ENCODE measurements at regions not wholly inside any gene's neighbourhood (a gene's known extent, or its start where the extent isn't known, plus 50 kb on each side); places are given as distances from the start of the nearest gene placed in this dataset.

DNA sequence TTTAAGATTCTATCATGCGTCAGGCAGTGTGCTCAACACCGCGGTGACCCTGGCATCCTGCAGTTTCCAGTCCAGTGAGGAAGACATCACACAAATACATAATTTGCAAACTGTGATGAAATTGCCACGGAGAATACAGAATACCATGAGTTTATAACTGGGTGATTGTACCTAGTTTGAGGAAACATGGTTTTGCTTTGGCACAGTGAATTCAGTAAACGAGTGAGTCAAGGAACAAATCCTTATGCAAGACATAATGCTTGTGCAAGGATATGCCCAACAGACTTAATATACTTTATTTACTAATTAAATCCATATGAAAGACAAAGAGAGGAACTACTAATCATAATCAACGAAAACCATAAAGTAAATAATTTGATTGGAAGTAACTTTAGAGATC lies 311.8 kb upstream of the TMTC1 start:
- Mint-ChIP-seq H3K36me3 (no peaks in the 10 kb centered on the region), H3K27ac (no peak overlapping the region), H3K9me3 (peaks cover 0 to 10% (median 3%) of the 10 kb centered on the region in 7 donors), H3K4me1 (no peaks in the 10 kb centered on the region), H3K27me3 (ENCODE audit: low read depth in 3 of 3) (peaks cover 0 to 2% (median 1%) of the 10 kb centered on the region in 3 donors), H3K4me3 (no peak overlapping the region)
- TF ChIP-seq CTCF (IDR thresholded peaks at IDR 0.05): no peak
- H3K27ac ChIP-seq (ENCODE audit: low read depth in 1 of 2, low read length in 2 of 2): no peak overlapping the region
- no peaks in the 10 kb centered on the region for H3K36me3 ChIP-seq (replicated peaks in 1 of 2; ENCODE audit: control insufficient read depth in 1 of 2, insufficient read depth in 2 of 2, low read length in 2 of 2)
- H3K79me2 ChIP-seq (ENCODE audit: insufficient read depth, low read length): no peaks in the 10 kb centered on the region
- no peak for DNase-seq
- no peaks in the 10 kb centered on the region for H3K27me3 ChIP-seq (ENCODE audit: control insufficient read depth in 2 of 2, insufficient read depth in 2 of 2, low read length in 2 of 2)
- H4K20me1 ChIP-seq (ENCODE audit: insufficient read depth, low read length): no peaks in the 10 kb centered on the region
- WGBS (ENCODE audit: insufficient coverage): no CpG with 5 or more reads among the region's 6 CpGs
- intact Hi-C loops (cut with micrococcal nuclease): no loop called here
- H3K9ac ChIP-seq (ENCODE audit: insufficient read depth, low read length, poor library complexity, severe bottlenecking): no peak overlapping the region
- no peak overlapping the region for H3K4me3 ChIP-seq (replicated peaks in 1 of 3; ENCODE audit: low read depth in 2 of 3, low read length in 3 of 3)
- H2AFZ ChIP-seq (ENCODE audit: insufficient read depth, low read depth, low read length, poor library complexity, severe bottlenecking): no peak overlapping the region
- H3K4me1 ChIP-seq (ENCODE audit: control insufficient read depth in 1 of 2, insufficient read depth in 2 of 2, low read length in 2 of 2): no peaks in the 10 kb centered on the region
- no peaks in the 10 kb centered on the region for H3K9me3 ChIP-seq (replicated peaks in 1 of 2; ENCODE audit: control insufficient read depth in 1 of 2, insufficient read depth in 1 of 2, low read length in 2 of 2)
- H3K4me2 ChIP-seq (replicated peaks; ENCODE audit: extremely low read depth, low read length, poor library complexity, severe bottlenecking): no peak overlapping the region

DNA sequence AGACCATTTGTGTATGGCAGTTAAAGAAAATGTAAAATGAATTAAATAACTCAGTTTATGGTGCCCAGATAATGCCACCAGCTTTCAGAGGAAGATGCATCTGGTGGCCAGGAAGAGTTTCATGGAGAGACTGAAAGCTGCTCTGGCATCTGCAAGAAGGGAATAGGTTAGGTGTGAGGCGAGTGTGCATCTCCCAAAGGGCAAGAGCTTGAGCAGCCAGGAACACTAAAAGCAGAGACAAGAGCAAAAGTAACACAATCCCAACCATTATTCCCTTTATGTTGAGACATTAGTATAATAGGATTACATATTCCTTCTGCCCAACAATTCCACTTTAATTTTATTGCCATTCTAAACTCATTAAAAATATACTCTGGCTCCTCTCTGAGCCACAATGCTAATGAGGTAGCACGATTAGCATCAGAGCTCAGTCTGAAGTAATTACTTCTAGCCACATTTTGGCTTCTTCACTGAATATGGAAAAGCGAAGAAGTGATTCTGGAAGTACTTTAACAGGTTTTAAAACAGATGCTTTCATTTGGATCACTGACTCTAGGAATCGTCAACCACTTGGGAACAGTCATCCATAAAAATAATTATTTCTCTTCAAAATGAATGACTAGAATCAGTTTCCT lies 309.4 kb upstream of the TMTC1 start:
- Mint-ChIP-seq H3K36me3 (no peaks in the 10 kb centered on the region), H3K27me3 (ENCODE audit: low read depth in 3 of 3) (peaks cover 0 to 2% (median 0%) of the 10 kb centered on the region in 3 donors), H3K9me3 (peaks cover 0 to 10% (median 3%) of the 10 kb centered on the region in 7 donors), H3K4me3 (no peak overlapping the region), H3K4me1 (no peaks in the 10 kb centered on the region), H3K27ac (no peak overlapping the region)
- no peak for DNase-seq
- H3K27ac ChIP-seq (ENCODE audit: low read depth in 1 of 2, low read length in 2 of 2): no peak overlapping the region
- intact Hi-C loops (cut with micrococcal nuclease): no loop called here
- H4K20me1 ChIP-seq (ENCODE audit: insufficient read depth, low read length): no peaks in the 10 kb centered on the region
- no peaks in the 10 kb centered on the region for H3K27me3 ChIP-seq (ENCODE audit: control insufficient read depth in 2 of 2, insufficient read depth in 2 of 2, low read length in 2 of 2)
- H3K4me2 ChIP-seq (replicated peaks; ENCODE audit: extremely low read depth, low read length, poor library complexity, severe bottlenecking): no peak overlapping the region
- TF ChIP-seq CTCF (IDR thresholded peaks at IDR 0.05): no peak
- no CpG with 5 or more reads among the region's 4 CpGs for WGBS (ENCODE audit: insufficient coverage)
- H3K9me3 ChIP-seq (replicated peaks in 1 of 2; ENCODE audit: control insufficient read depth in 1 of 2, insufficient read depth in 1 of 2, low read length in 2 of 2): no peaks in the 10 kb centered on the region
- no peak overlapping the region for H3K9ac ChIP-seq (ENCODE audit: insufficient read depth, low read length, poor library complexity, severe bottlenecking)
- H3K79me2 ChIP-seq (ENCODE audit: insufficient read depth, low read length): no peaks in the 10 kb centered on the region
- no peak overlapping the region for H2AFZ ChIP-seq (ENCODE audit: insufficient read depth, low read depth, low read length, poor library complexity, severe bottlenecking)
- no peaks in the 10 kb centered on the region for H3K36me3 ChIP-seq (replicated peaks in 1 of 2; ENCODE audit: control insufficient read depth in 1 of 2, insufficient read depth in 2 of 2, low read length in 2 of 2)
- no peak overlapping the region for H3K4me3 ChIP-seq (replicated peaks in 1 of 3; ENCODE audit: low read depth in 2 of 3, low read length in 3 of 3)
- H3K4me1 ChIP-seq (ENCODE audit: control insufficient read depth in 1 of 2, insufficient read depth in 2 of 2, low read length in 2 of 2): no peaks in the 10 kb centered on the region
